ENCODE measurements at regions not wholly inside any gene's neighbourhood (a gene's known extent, or its start where the extent isn't known, plus 50 kb on each side); places are given as distances from the start of the nearest gene placed in this dataset.
"Not testable (repeated sequence)": the region's sequence is repeated elsewhere in the genome, so short reads cannot be mapped to it uniquely, and the experiment has no call there.

DNA sequence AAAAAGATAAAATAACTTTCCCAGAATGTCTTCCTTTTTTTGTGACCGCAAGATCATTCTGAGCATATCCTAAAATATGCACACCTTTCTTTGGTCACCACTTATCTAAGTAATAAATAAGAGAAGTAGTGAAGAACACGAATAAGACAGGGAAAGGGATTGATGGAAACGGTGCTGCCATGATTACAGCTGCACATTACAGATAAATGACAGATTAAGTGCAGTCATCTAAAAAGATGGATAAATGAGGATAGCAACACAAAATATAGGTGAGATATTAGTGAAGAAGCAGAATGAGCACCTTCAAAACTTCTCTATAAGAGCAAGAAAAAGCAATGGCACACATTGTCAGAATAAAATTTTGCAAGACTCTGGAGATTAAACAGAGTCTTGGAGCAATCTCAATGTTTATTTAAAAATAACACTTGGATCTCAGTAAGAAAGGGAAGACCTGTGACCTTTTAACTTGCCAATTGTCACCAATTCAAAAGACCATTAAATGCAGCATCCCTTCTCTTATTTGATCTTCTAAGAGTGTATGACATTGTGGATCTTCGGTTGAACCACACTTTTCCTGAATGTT lies 567.1 kb downstream of the KCNJ2 start:
- ChIA-PET CTCF (no interaction called here), POLR2A (no interaction called here)
- Histone ChIP-seq H3K27ac (no peak overlapping the region), H3K4me3 (no peak overlapping the region), H3K4me1 (no peaks in the 10 kb centered on the region), H3K4me2 (no peak overlapping the region), H3K9me3 (no peaks in the 10 kb centered on the region)
- FAIRE-seq (peak; percentile 63), DNase-seq (ENCODE audit: low read depth in 1 of 2, low spot score in 1 of 2) (no peak), ATAC-seq (no peak)
- WGBS (ENCODE audit: missing lambda C conversion rate): 33% methylated on average over 4 of the region's 4 CpGs
- TF ChIP-seq ZC3H11A (IDR thresholded peaks at IDR 0.05) (no peak), FOSL2 (IDR thresholded peaks at IDR 0.05) (no peak), FOSL2 (CRISPR knock-in tag; IDR thresholded peaks at IDR 0.05) (no peak)

DNA sequence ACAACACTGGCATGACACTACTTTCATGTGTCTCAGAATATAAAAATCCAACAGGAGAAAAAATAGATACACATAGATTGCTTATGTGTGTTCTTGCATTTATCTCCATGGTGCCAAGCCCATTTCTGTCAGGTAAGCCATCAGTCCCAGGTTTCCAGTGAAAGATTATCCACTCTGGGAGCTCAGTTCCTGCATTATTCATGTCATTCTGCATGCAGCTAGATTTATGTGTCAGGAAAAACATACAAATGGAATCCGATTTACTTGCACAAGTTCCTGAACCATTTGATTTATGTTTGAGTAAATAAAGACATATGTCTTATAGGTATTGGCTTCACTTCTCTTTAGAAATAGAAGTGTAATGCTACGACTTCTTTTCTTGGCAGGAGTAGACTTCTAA lies 569.7 kb downstream of the KCNJ2 start:
- FAIRE-seq: no peak
- CTCF ChIA-PET: interaction anchor here (0.7 kb wide), 1 partner anchor 13 kb away, joined by 3 read pairs; no protein-coding TSS in a partner anchor

DNA sequence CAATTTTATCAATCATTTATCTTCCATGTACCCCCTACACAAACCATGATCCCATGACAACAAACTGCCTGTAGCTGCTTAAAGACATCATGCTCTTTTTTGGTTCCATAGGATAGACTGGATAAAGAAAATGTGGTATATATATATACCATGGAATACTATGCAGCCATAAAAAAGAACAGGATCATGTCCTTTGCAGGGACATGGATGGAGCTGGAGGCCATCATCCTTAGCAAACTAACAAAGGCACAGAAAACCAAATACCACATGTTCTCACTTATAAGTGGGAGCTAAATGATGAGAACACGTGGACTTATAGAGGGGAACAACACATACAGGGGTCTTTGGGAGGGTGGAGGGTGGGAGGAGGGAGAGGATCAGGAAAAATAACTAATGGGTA lies 577.2 kb downstream of the KCNJ2 start:
- H3K27ac ChIP-seq; FAIRE-seq; POLR2A ChIA-PET; CTCF ChIA-PET; H3K4me1 ChIP-seq; H3K4me2 ChIP-seq; ATAC-seq; H3K9me3 ChIP-seq; DNase-seq (ENCODE audit: low read depth in 1 of 2, low spot score in 1 of 2); H3K4me3 ChIP-seq: not testable (repeated sequence)
- WGBS (ENCODE audit: missing lambda C conversion rate): 19% methylated on average over 1 of the region's 1 CpG

More for the DNA sequence above, 569.7 kb downstream of the KCNJ2 start:
- ATAC-seq: no peak
- Histone ChIP-seq H3K27ac (no peak overlapping the region), H3K9me3 (no peaks in the 10 kb centered on the region), H3K4me2 (no peak overlapping the region), H3K4me3 (no peak overlapping the region), H3K4me1 (no peaks in the 10 kb centered on the region)
- POLR2A ChIA-PET: no interaction called here
- DNase-seq (ENCODE audit: low read depth in 1 of 2, low spot score in 1 of 2): no peak
- TF ChIP-seq CEBPB (IDR thresholded peaks at IDR 0.05): no peak
- no peak for TF ChIP-seq HOXA7 (CRISPR knock-in tag; IDR thresholded peaks at IDR 0.05)
- no peak for TF ChIP-seq CHD4 (IDR thresholded peaks at IDR 0.05; ENCODE audit: borderline replicate concordance)
- TF ChIP-seq ZFP36 (IDR thresholded peaks at IDR 0.05; ENCODE audit: borderline replicate concordance, partially characterized antibody): no peak
- TF ChIP-seq HOXB5 (CRISPR knock-in tag; IDR thresholded peaks at IDR 0.05): no peak
- no peak for TF ChIP-seq NPAS2 (CRISPR knock-in tag; IDR thresholded peaks at IDR 0.05; ENCODE audit: borderline replicate concordance)
- TF ChIP-seq, protein P1, sequence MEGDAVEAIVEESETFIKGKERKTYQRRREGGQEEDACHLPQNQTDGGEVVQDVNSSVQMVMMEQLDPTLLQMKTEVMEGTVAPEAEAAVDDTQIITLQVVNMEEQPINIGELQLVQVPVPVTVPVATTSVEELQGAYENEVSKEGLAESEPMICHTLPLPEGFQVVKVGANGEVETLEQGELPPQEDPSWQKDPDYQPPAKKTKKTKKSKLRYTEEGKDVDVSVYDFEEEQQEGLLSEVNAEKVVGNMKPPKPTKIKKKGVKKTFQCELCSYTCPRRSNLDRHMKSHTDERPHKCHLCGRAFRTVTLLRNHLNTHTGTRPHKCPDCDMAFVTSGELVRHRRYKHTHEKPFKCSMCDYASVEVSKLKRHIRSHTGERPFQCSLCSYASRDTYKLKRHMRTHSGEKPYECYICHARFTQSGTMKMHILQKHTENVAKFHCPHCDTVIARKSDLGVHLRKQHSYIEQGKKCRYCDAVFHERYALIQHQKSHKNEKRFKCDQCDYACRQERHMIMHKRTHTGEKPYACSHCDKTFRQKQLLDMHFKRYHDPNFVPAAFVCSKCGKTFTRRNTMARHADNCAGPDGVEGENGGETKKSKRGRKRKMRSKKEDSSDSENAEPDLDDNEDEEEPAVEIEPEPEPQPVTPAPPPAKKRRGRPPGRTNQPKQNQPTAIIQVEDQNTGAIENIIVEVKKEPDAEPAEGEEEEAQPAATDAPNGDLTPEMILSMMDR (IDR thresholded peaks at IDR 0.05): no peak
- WGBS (ENCODE audit: missing lambda C conversion rate): 11% methylated on average over 2 of the region's 2 CpGs

GRCh38 chr17:70750983-70751382 lies 581.7 kb downstream of the KCNJ2 start:
- ChIA-PET CTCF (interaction anchor here (2.6 kb wide), 1 partner anchor 16 kb away, joined by 14 read pairs; no protein-coding TSS in a partner anchor), POLR2A (no interaction called here)
- no peak for DNase-seq (ENCODE audit: low read depth in 1 of 2, low spot score in 1 of 2)
- no peak for FAIRE-seq
- ATAC-seq: no peak
- H3K4me1 ChIP-seq: no peaks in the 10 kb centered on the region
- no peak overlapping the region for H3K4me2 ChIP-seq
- WGBS (ENCODE audit: missing lambda C conversion rate): 10% methylated on average over 1 of the region's 1 CpG
- no peak overlapping the region for H3K27ac ChIP-seq
- H3K9me3 ChIP-seq: 0 out of 3 replicates have a peak, but pooled peaks cover 3% of the 10 kb centered on the region
- H3K4me3 ChIP-seq: no peak overlapping the region
- TF ChIP-seq EP300 (IDR thresholded peaks at IDR 0.05) (no peak), HOXA7 (CRISPR knock-in tag; IDR thresholded peaks at IDR 0.05) (no peak), ZSCAN20 (CRISPR knock-in tag; IDR thresholded peaks at IDR 0.05) (no peak)
- TF ChIP-seq, protein P2, sequence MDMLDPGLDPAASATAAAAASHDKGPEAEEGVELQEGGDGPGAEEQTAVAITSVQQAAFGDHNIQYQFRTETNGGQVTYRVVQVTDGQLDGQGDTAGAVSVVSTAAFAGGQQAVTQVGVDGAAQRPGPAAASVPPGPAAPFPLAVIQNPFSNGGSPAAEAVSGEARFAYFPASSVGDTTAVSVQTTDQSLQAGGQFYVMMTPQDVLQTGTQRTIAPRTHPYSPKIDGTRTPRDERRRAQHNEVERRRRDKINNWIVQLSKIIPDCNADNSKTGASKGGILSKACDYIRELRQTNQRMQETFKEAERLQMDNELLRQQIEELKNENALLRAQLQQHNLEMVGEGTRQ (IDR thresholded peaks at IDR 0.05): no peak

GRCh38 chr17:70752461-70752860 lies 583.1 kb downstream of the KCNJ2 start:
- H3K27ac ChIP-seq; DNase-seq (ENCODE audit: low read depth in 1 of 2, low spot score in 1 of 2); ATAC-seq; H3K4me1 ChIP-seq; H3K4me3 ChIP-seq; FAIRE-seq; H3K4me2 ChIP-seq; H3K9me3 ChIP-seq; POLR2A ChIA-PET: not testable (repeated sequence)
- CTCF ChIA-PET: interaction anchor here (0.6 to 2.6 kb wide), 3 partner anchors 12 to 300 kb away, joined by 3 to 14 read pairs (median 3); no protein-coding TSS in a partner anchor
- WGBS (ENCODE audit: missing lambda C conversion rate): 65% methylated on average over 5 of the region's 5 CpGs
